Mesenteric fat pad (tissue), 1 donor: ENCODE measurements at regions not wholly inside any gene's neighbourhood (a gene's known extent, or its start where the extent isn't known, plus 50 kb on each side); places are given as distances from the start of the nearest gene placed in this dataset.

Experiments
- DNase-seq: peaks from one replicate; pipeline ENCODE4 v3.0.0-alpha.2; 2020; ENCODE audit warnings: low spot score
- donor health status: DM: yes; HTN: yes; CAD: no.

- no peak for DNase-seq
Measured at GRCh38 chr21:35378881-35379280, 329.8 kb upstream of the RUNX1 start.

GRCh38 chr21:35377505-35378090 lies 328.5 kb upstream of the RUNX1 start:
- DNase-seq: no peak

- DNase-seq: no peak
Measured at GRCh38 chr21:35376406-35377135, 327.5 kb upstream of the RUNX1 start.

GRCh38 chr21:35375115-35375514 lies 326.0 kb upstream of the RUNX1 start:
- no peak for DNase-seq

- no peak for DNase-seq
Measured at GRCh38 chr21:35373998-35374397, 324.9 kb upstream of the RUNX1 start.

GRCh38 chr21:35372201-35372600 lies 323.1 kb upstream of the RUNX1 start:
- DNase-seq: no peak

- DNase-seq: no peak
Measured at GRCh38 chr21:35370671-35371070, 321.6 kb upstream of the RUNX1 start.

- no peak for DNase-seq
Measured at GRCh38 chr21:35370071-35370470, 321.0 kb upstream of the RUNX1 start.

GRCh38 chr21:35368326-35368725 lies 319.2 kb upstream of the RUNX1 start:
- DNase-seq: no peak

GRCh38 chr21:35367553-35367952 lies 318.5 kb upstream of the RUNX1 start:
- no peak for DNase-seq

GRCh38 chr21:35366394-35367080 lies 317.4 kb upstream of the RUNX1 start:
- no peak for DNase-seq

- no peak for DNase-seq
Measured at GRCh38 chr21:35363458-35363857, 314.4 kb upstream of the RUNX1 start.

- DNase-seq: no peak
Measured at GRCh38 chr21:35361988-35362387, 312.9 kb upstream of the RUNX1 start.

- DNase-seq: no peak
Measured at GRCh38 chr21:35360870-35361570, 311.9 kb upstream of the RUNX1 start.

- no peak for DNase-seq
Measured at GRCh38 chr21:35359076-35359475, 310.0 kb upstream of the RUNX1 start.

- no peak for DNase-seq
Measured at GRCh38 chr21:35358008-35358407, 308.9 kb upstream of the RUNX1 start.

- no peak for DNase-seq
Measured at GRCh38 chr21:35357041-35357780, 308.1 kb upstream of the RUNX1 start.

GRCh38 chr21:35354078-35354477 lies 305.0 kb upstream of the RUNX1 start:
- no peak for DNase-seq

GRCh38 chr21:35352793-35353192 lies 303.7 kb upstream of the RUNX1 start:
- DNase-seq: no peak

- no peak for DNase-seq
Measured at GRCh38 chr21:35352066-35352770, 303.1 kb upstream of the RUNX1 start.

GRCh38 chr21:35351434-35351833 lies 302.3 kb upstream of the RUNX1 start:
- no peak for DNase-seq
